HCT116 (cell line): ENCODE measurements at regions not wholly inside any gene's neighbourhood (a gene's known extent, or its start where the extent isn't known, plus 50 kb on each side); places are given as distances from the start of the nearest gene placed in this dataset.

Source experiments
- ATAC-seq: fragments of 200-7000 bp; cut with Tn5 transposase; 2 replicates; pipeline ENCODE4 v1.9.1; 2020; ENCODE audit warnings: mild to moderate bottlenecking, moderate library complexity
- BruUV-seq: library from RNA; stranded (reverse); fragments of 400-500 nt; replicated peaks from 2 replicates; lab custom pipeline; 2021; lab: Mats Ljungman, UMichigan
- CTCF ChIA-PET: fragments of 300-600 bp; sonication (Branson Sonifier 250); formaldehyde crosslinking; loops from one replicate; lab custom pipeline; 2021; ENCODE audit warnings: antibody characterized with exemption; lab: Charles Lee
- POLR2A ChIA-PET: fragments of 300-600, 350-600 bp; sonication (Branson Sonifier 250); formaldehyde crosslinking; loops from one replicate; lab custom pipeline; 2021; ENCODE audit warnings: antibody characterized with exemption; lab: Charles Lee
- RAD21 ChIA-PET, 2 experiments: fragments of 300-600 bp; sonication (Branson Sonifier 250); formaldehyde crosslinking; loops; one replicate each; lab custom pipeline; 2023; ENCODE audit warnings: low total read pairs in 2 of 2; ENCODE audit not compliant: uncharacterized antibody in 2 of 2, unreplicated experiment in 2 of 2, low non-redundant PET in 1 of 2; lab: Charles Lee
- DNase-seq: peaks from one replicate; pipeline ENCODE4 v3.0.0-alpha.2; 2010; ENCODE audit warnings: low read depth, low spot score
- H2AFZ ChIP-seq: fragments of 200-600 bp; shearing (Covaris generic), sonication (generic); 2 replicates; pipeline ENCODE4 v1.6.1; 2017; ENCODE audit warnings: low read depth, mixed run types, mixed read lengths, antibody characterized with exemption, low read length; ENCODE audit not compliant: poor library complexity, severe bottlenecking
- H3K27ac ChIP-seq: 2 replicates; pipeline ENCODE4 v1.5.1; 2012; ENCODE audit warnings: low read depth, low read length
- H3K27me3 ChIP-seq: fragments of 200-600 bp; sonication (generic); 2 replicates; pipeline ENCODE4 v1.6.1; 2016; ENCODE audit warnings: mixed run types, low read length, mixed read lengths; ENCODE audit not compliant: insufficient read depth
- H3K36me3 ChIP-seq, 2 experiments: fragments of 200-500 bp in 1 of 2; fragments of 200-600 bp in 1 of 2; sonication (Bioruptor generic) in 1 of 2; sonication (generic) in 1 of 2; 2 replicates each; pipeline versions ENCODE4 v1.5.1 to v1.6.1; 2014 to 2016; ENCODE audit warnings: low read length in 2 of 2, inconsistent platforms in 1 of 2, mixed read lengths in 1 of 2, mixed run types in 1 of 2; ENCODE audit not compliant: insufficient read depth in 2 of 2, control insufficient read depth in 1 of 2
- H3K4me1 ChIP-seq, 2 experiments: fragments of 200-600 bp in 1 of 2; sonication (generic) in 1 of 2; 2 replicates each; pipeline versions ENCODE4 v1.5.1 to v1.6.1; 2012 to 2017; ENCODE audit warnings: low read length in 2 of 2, inconsistent platforms in 1 of 2, mild to moderate bottlenecking in 1 of 2, mixed read lengths in 1 of 2, mixed run types in 1 of 2, moderate library complexity in 1 of 2; ENCODE audit not compliant: insufficient read depth in 2 of 2, control insufficient read depth in 1 of 2
- H3K4me2 ChIP-seq: fragments of 200-600 bp; sonication (generic); 2 replicates; pipeline ENCODE4 v1.6.1; 2017; ENCODE audit warnings: mixed run types, low read length, mixed read lengths
- H3K4me3 ChIP-seq, 2 experiments: fragments of 200-600 bp in 1 of 2; sonication (generic) in 1 of 2; replicated peaks in 1 of 2; 2 replicates each; pipeline ENCODE4 v1.5.1; 2011 to 2016; ENCODE audit warnings: low read length in 2 of 2, control low read depth in 1 of 2, low read depth in 1 of 2, mild to moderate bottlenecking in 1 of 2, mixed read lengths in 1 of 2, mixed run types in 1 of 2
- H3K79me2 ChIP-seq: fragments of 200-600 bp; sonication (generic); 2 replicates; pipeline ENCODE4 v1.6.1; 2017; ENCODE audit warnings: mild to moderate bottlenecking, mixed run types, low read length, moderate library complexity, mixed read lengths; ENCODE audit not compliant: insufficient read depth
- H3K9ac ChIP-seq: fragments of 200-600 bp; sonication (generic); 2 replicates; pipeline ENCODE4 v1.6.1; 2016; ENCODE audit warnings: low read length, mixed read lengths
- H3K9me2 ChIP-seq: fragments of 200-600 bp; sonication (generic), shearing (Covaris generic); 2 replicates; pipeline ENCODE4 v1.6.1; 2017; ENCODE audit warnings: mixed run types, mild to moderate bottlenecking, moderate library complexity; ENCODE audit not compliant: insufficient read depth
- H3K9me3 ChIP-seq, 2 experiments: fragments of 200-500 bp in 1 of 2; fragments of 200-600 bp in 1 of 2; sonication (Bioruptor generic) in 1 of 2; sonication (generic) in 1 of 2; 2 replicates each; pipeline ENCODE4 v1.6.1; 2014 to 2017; ENCODE audit warnings: low read length in 2 of 2, mixed read lengths in 2 of 2, inconsistent platforms in 1 of 2, low read depth in 1 of 2, mild to moderate bottlenecking in 1 of 2, mixed run types in 1 of 2, moderate library complexity in 1 of 2; ENCODE audit not compliant: control insufficient read depth in 1 of 2, insufficient read depth in 1 of 2
- H4K20me1 ChIP-seq: fragments of 200-600 bp; sonication (generic), shearing (Covaris generic); 2 replicates; pipeline ENCODE4 v1.6.1; 2017; ENCODE audit warnings: mixed run types, mild to moderate bottlenecking, moderate library complexity; ENCODE audit not compliant: insufficient read depth
- CBX3 ChIP-seq: IDR thresholded peaks from 2 replicates; pipeline ENCODE4 v1.6.1; 2012; ENCODE audit warnings: low read depth
- ELF1 ChIP-seq: IDR thresholded peaks from 2 replicates; pipeline ENCODE4 v1.6.1; 2012; ENCODE audit warnings: low read depth, borderline replicate concordance
- EZH2 ChIP-seq: fragments of 200-600 bp; sonication (generic); IDR thresholded peaks from 2 replicates; pipeline ENCODE4 v1.6.1; 2017; ENCODE audit warnings: antibody characterized with exemption, mixed run types
- POLR2AphosphoS5 ChIP-seq: IDR thresholded peaks from 2 replicates; pipeline ENCODE4 v1.6.1; 2011; ENCODE audit warnings: mild to moderate bottlenecking, low read depth, low read length, moderate library complexity
- SIN3A ChIP-seq: IDR thresholded peaks from 2 replicates; pipeline ENCODE4 v1.6.1; 2012; ENCODE audit warnings: low read depth
- TCF7L2 ChIP-seq: IDR thresholded peaks from 2 replicates; pipeline ENCODE4 v1.7.0; 2011; ENCODE audit warnings: borderline replicate concordance, inconsistent platforms; ENCODE audit not compliant: insufficient read depth, insufficient read length; ENCODE audit errors: extremely low read depth
- ZFX ChIP-seq: fragments of 450-650 bp; IDR thresholded peaks from 2 replicates; pipeline ENCODE4 v1.6.1; 2017
- intact Hi-C: fragments of 100-400 bp; cut with micrococcal nuclease; formaldehyde crosslinking; loops from 2 replicates; pipeline ENCODE4 v1.10.0; 2022
- TF ChIP-seq, protein P1 (sequence below): IDR thresholded peaks from 2 replicates; pipeline ENCODE4 v1.6.1; 2012

DNA sequence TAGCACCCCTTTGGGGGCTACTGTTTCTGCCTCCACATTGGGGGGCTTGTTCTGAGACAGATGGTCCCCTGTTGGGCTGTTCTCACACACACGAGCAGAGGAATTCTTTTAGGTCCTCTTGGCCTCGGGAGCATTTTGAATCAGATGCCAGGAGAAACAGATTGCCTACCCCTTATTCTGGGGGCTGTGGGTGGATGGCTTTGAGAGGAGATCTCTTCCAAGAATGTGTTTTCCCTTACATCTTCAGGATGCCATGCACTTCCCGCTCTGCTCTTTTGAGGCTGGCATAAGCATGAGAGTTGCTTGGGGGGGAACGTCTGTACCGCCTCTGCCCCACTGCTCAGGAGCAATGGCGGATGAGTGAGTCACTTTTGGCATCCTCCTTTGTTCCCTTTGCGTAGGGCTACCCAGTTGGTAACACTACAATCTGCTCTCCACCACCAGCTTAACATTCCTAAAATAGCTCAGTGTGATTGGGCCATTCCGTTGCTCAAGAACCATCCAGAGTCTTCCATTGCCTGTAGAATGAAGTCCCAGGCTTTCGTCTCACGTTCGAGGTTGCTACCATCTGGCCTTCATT lies 154.4 kb downstream of the RPLP1 start:
- Histone ChIP-seq H3K9ac (no peak overlapping the region), H2AFZ (no peak overlapping the region), H3K27me3 (peaks cover 12% of the 10 kb centered on the region; the same call in 1 of the 2 replicates), H4K20me1 (no peaks in the 10 kb centered on the region), H3K79me2 (no peaks in the 10 kb centered on the region), H3K4me2 (no peak overlapping the region), H3K4me1 (no peaks in the 10 kb centered on the region), H3K27ac (no peak overlapping the region), H3K9me2 (no peaks in the 10 kb centered on the region), H3K9me3 (no peaks in the 10 kb centered on the region), H3K36me3 (no peaks in the 10 kb centered on the region), H3K4me3 (no peak overlapping the region)
- DNase-seq (no peak), ATAC-seq (no peak)
- TF ChIP-seq TCF7L2 (no peak), CBX3 (no peak), ZFX (no peak), POLR2AphosphoS5 (no peak), ELF1 (no peak), SIN3A (no peak), EZH2 (no peak)
- TF ChIP-seq, protein P1, sequence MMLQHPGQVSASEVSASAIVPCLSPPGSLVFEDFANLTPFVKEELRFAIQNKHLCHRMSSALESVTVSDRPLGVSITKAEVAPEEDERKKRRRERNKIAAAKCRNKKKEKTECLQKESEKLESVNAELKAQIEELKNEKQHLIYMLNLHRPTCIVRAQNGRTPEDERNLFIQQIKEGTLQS, result no peak
- ChIA-PET RAD21 (no interaction called here), CTCF (no interaction called here), POLR2A (no interaction called here)
- intact Hi-C loops, result no loop called here
- BruUV-seq, result no TSS peak

DNA sequence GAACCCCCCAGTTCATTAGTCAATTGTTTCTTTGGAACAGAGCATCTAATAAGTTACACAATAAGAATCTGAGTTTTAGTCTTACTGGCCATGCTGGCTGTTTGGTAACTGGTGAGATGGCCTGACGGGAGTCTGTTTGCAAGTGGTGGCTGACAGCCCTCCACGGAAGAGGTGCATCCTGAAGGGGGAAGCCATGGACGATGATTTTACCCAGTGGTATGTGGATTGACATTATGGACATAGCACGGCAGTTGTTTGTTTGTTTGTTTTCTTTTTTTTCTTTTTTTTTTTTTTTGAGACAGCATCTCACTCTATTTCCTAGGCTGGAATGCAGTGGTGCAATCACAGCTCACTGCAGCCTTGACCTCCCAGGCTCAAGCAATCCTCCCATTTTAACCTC lies 156.0 kb downstream of the RPLP1 start:
- intact Hi-C loops, result no loop called here
- H3K4me3 ChIP-seq, result no peak overlapping the region
- ChIA-PET RAD21 (no interaction called here), POLR2A (no interaction called here), CTCF (no interaction called here)
- H3K36me3 ChIP-seq, result no peaks in the 10 kb centered on the region
- no peak overlapping the region for H3K4me2 ChIP-seq
- H4K20me1 ChIP-seq, result no peaks in the 10 kb centered on the region
- no peak for TF ChIP-seq SIN3A
- H2AFZ ChIP-seq, result no peak overlapping the region
- no peaks in the 10 kb centered on the region for H3K4me1 ChIP-seq
- H3K79me2 ChIP-seq, result no peaks in the 10 kb centered on the region
- no peak for DNase-seq
- no peaks in the 10 kb centered on the region for H3K9me3 ChIP-seq
- no peak for ATAC-seq
- no TSS peak for BruUV-seq
- no peak overlapping the region for H3K9ac ChIP-seq
- no peaks in the 10 kb centered on the region for H3K9me2 ChIP-seq
- peaks cover 8% of the 10 kb centered on the region; the same call in 1 of the 2 replicates for H3K27me3 ChIP-seq
- H3K27ac ChIP-seq, result no peak overlapping the region
